BLaER1 (cell line): ENCODE measurements at regions not wholly inside any gene's neighbourhood (a gene's known extent, or its start where the extent isn't known, plus 50 kb on each side); places are given as distances from the start of the nearest gene placed in this dataset.

Experiments
- H3K27ac ChIP-seq: shearing (Covaris generic); formaldehyde crosslinking; 2 replicates; pipeline ENCODE4 v1.8.1; 2022
- H3K27me3 ChIP-seq: shearing (Covaris generic); formaldehyde crosslinking; 2 replicates; pipeline ENCODE4 v1.8.1; 2022
- H3K36me3 ChIP-seq: shearing (Covaris generic); formaldehyde crosslinking; 2 replicates; pipeline ENCODE4 v1.8.1; 2022
- H3K4me1 ChIP-seq: shearing (Covaris generic); formaldehyde crosslinking; 2 replicates; pipeline ENCODE4 v1.8.1; 2022
- H3K4me2 ChIP-seq: shearing (Covaris generic); formaldehyde crosslinking; 2 replicates; pipeline ENCODE4 v1.8.1; 2022
- H3K4me3 ChIP-seq: shearing (Covaris generic); formaldehyde crosslinking; 2 replicates; pipeline ENCODE4 v1.8.1; 2022
- H3K9ac ChIP-seq: shearing (Covaris generic); formaldehyde crosslinking; 2 replicates; pipeline ENCODE4 v1.8.1; 2022
- H3K9me3 ChIP-seq: shearing (Covaris generic); formaldehyde crosslinking; 2 replicates; pipeline ENCODE4 v1.8.1; 2022
- H4K20me1 ChIP-seq: shearing (Covaris generic); formaldehyde crosslinking; 2 replicates; pipeline ENCODE4 v1.8.1; 2022
- Cebpa-rat ChIP-seq: shearing (Covaris generic); IDR thresholded peaks from 2 replicates; pipeline ENCODE4 v1.8.1; 2022

GRCh38 chr7:145876376-145876775 is 240.2 kb upstream of the CNTNAP2 start:
- no peak for TF ChIP-seq Cebpa-rat
- Histone ChIP-seq H3K36me3 (no peaks in the 10 kb centered on the region), H4K20me1 (no peaks in the 10 kb centered on the region), H3K27ac (no peak overlapping the region), H3K9me3 (no peaks in the 10 kb centered on the region), H3K4me2 (no peak overlapping the region), H3K9ac (no peak overlapping the region), H3K4me3 (no peak overlapping the region), H3K27me3 (no peaks in the 10 kb centered on the region), H3K4me1 (no peaks in the 10 kb centered on the region)

- Histone ChIP-seq H4K20me1 (no peaks in the 10 kb centered on the region), H3K4me2 (no peak overlapping the region), H3K27ac (no peak overlapping the region), H3K36me3 (no peaks in the 10 kb centered on the region), H3K4me3 (no peak overlapping the region), H3K27me3 (no peaks in the 10 kb centered on the region), H3K9ac (no peak overlapping the region), H3K4me1 (no peaks in the 10 kb centered on the region), H3K9me3 (no peaks in the 10 kb centered on the region)
- no peak for TF ChIP-seq Cebpa-rat
Measured at GRCh38 chr7:145875267-145875666, 241.3 kb upstream of the CNTNAP2 start.

GRCh38 chr7:145868935-145869334 is 247.7 kb upstream of the CNTNAP2 start:
- no peak overlapping the region for H3K27ac ChIP-seq
- H3K36me3 ChIP-seq = no peaks in the 10 kb centered on the region
- TF ChIP-seq Cebpa-rat = no peak
- H3K4me2 ChIP-seq = no peak overlapping the region
- H3K4me1 ChIP-seq = no peaks in the 10 kb centered on the region
- no peak overlapping the region for H3K4me3 ChIP-seq
- H4K20me1 ChIP-seq = no peaks in the 10 kb centered on the region
- H3K9ac ChIP-seq = no peak overlapping the region
- peaks cover 17% of the 10 kb centered on the region; the same call in 1 of the 2 replicates for H3K9me3 ChIP-seq
- no peaks in the 10 kb centered on the region for H3K27me3 ChIP-seq

- Histone ChIP-seq H3K27ac (no peak overlapping the region), H3K4me2 (no peak overlapping the region), H3K27me3 (no peaks in the 10 kb centered on the region), H3K4me3 (no peak overlapping the region), H3K9ac (no peak overlapping the region), H3K4me1 (no peaks in the 10 kb centered on the region), H3K36me3 (no peaks in the 10 kb centered on the region), H4K20me1 (no peaks in the 10 kb centered on the region), H3K9me3 (peaks cover 2% of the 10 kb centered on the region; the same call in 1 of the 2 replicates)
- TF ChIP-seq Cebpa-rat = no peak
Measured at GRCh38 chr7:145862212-145862611, 254.4 kb upstream of the CNTNAP2 start.

GRCh38 chr7:145860809-145861208 is 255.8 kb upstream of the CNTNAP2 start:
- Histone ChIP-seq H3K27me3 (no peaks in the 10 kb centered on the region), H3K4me1 (no peaks in the 10 kb centered on the region), H3K27ac (no peak overlapping the region), H4K20me1 (no peaks in the 10 kb centered on the region), H3K36me3 (no peaks in the 10 kb centered on the region), H3K4me2 (no peak overlapping the region), H3K9ac (no peak overlapping the region), H3K4me3 (no peak overlapping the region), H3K9me3 (peaks cover 4% of the 10 kb centered on the region; the same call in 1 of the 2 replicates)
- no peak for TF ChIP-seq Cebpa-rat

GRCh38 chr7:145850636-145851035 is 266.0 kb upstream of the CNTNAP2 start:
- no peak overlapping the region for H3K4me2 ChIP-seq
- no peaks in the 10 kb centered on the region for H3K36me3 ChIP-seq
- no peak for TF ChIP-seq Cebpa-rat
- H3K27me3 ChIP-seq = no peaks in the 10 kb centered on the region
- H4K20me1 ChIP-seq = no peaks in the 10 kb centered on the region
- no peak overlapping the region for H3K27ac ChIP-seq
- H3K9ac ChIP-seq = no peak overlapping the region
- H3K4me3 ChIP-seq = no peak overlapping the region
- no peaks in the 10 kb centered on the region for H3K4me1 ChIP-seq
- peaks cover 13% of the 10 kb centered on the region for H3K9me3 ChIP-seq

GRCh38 chr7:145848691-145849090 is 267.9 kb upstream of the CNTNAP2 start:
- H3K4me1 ChIP-seq = no peaks in the 10 kb centered on the region
- no peak overlapping the region for H3K4me2 ChIP-seq
- no peak overlapping the region for H3K9ac ChIP-seq
- no peaks in the 10 kb centered on the region for H3K27me3 ChIP-seq
- H3K4me3 ChIP-seq = no peak overlapping the region
- no peaks in the 10 kb centered on the region for H4K20me1 ChIP-seq
- no peaks in the 10 kb centered on the region for H3K9me3 ChIP-seq
- no peak overlapping the region for H3K27ac ChIP-seq
- TF ChIP-seq Cebpa-rat = no peak
- no peaks in the 10 kb centered on the region for H3K36me3 ChIP-seq

GRCh38 chr7:145845345-145845744 is 271.3 kb upstream of the CNTNAP2 start:
- no peaks in the 10 kb centered on the region for H3K36me3 ChIP-seq
- no peak for TF ChIP-seq Cebpa-rat

GRCh38 chr7:145839814-145840213 is 276.8 kb upstream of the CNTNAP2 start:
- TF ChIP-seq Cebpa-rat = no peak
- Histone ChIP-seq H3K9ac (no peak overlapping the region), H3K4me1 (no peaks in the 10 kb centered on the region), H4K20me1 (no peaks in the 10 kb centered on the region), H3K4me3 (no peak overlapping the region), H3K27me3 (no peaks in the 10 kb centered on the region), H3K4me2 (no peak overlapping the region), H3K36me3 (no peaks in the 10 kb centered on the region), H3K27ac (no peak overlapping the region), H3K9me3 (no peaks in the 10 kb centered on the region)

More at GRCh38 chr7:145845345-145845744, 271.3 kb upstream of the CNTNAP2 start:
- no peaks in the 10 kb centered on the region for H4K20me1 ChIP-seq
- H3K4me2 ChIP-seq = no peak overlapping the region
- H3K27ac ChIP-seq = no peak overlapping the region
- no peaks in the 10 kb centered on the region for H3K4me1 ChIP-seq
- no peaks in the 10 kb centered on the region for H3K9me3 ChIP-seq
- no peak overlapping the region for H3K9ac ChIP-seq
- H3K27me3 ChIP-seq = no peaks in the 10 kb centered on the region
- no peak overlapping the region for H3K4me3 ChIP-seq

GRCh38 chr7:145831616-145832206 is 284.9 kb upstream of the CNTNAP2 start:
- Histone ChIP-seq H4K20me1 (no peaks in the 10 kb centered on the region), H3K4me2 (no peak overlapping the region), H3K36me3 (no peaks in the 10 kb centered on the region), H3K4me1 (no peaks in the 10 kb centered on the region), H3K9me3 (no peaks in the 10 kb centered on the region), H3K4me3 (no peak overlapping the region), H3K27me3 (no peaks in the 10 kb centered on the region), H3K9ac (no peak overlapping the region), H3K27ac (no peak overlapping the region)
- TF ChIP-seq Cebpa-rat = no peak

- no peak overlapping the region for H3K27ac ChIP-seq
- TF ChIP-seq Cebpa-rat = no peak
- no peaks in the 10 kb centered on the region for H4K20me1 ChIP-seq
- no peaks in the 10 kb centered on the region for H3K9me3 ChIP-seq
- no peaks in the 10 kb centered on the region for H3K27me3 ChIP-seq
- H3K4me3 ChIP-seq = no peak overlapping the region
- no peak overlapping the region for H3K9ac ChIP-seq
- no peaks in the 10 kb centered on the region for H3K36me3 ChIP-seq
- 0 out of 2 replicates have a peak, but pooled peaks cover 5% of the 10 kb centered on the region for H3K4me1 ChIP-seq
- no peak overlapping the region for H3K4me2 ChIP-seq
Measured at GRCh38 chr7:145817687-145818086, 298.9 kb upstream of the CNTNAP2 start.
